ENCODE measurements at regions not wholly inside any gene's neighbourhood (a gene's known extent, or its start where the extent isn't known, plus 50 kb on each side); places are given as distances from the start of the nearest gene placed in this dataset.
A peak's percentile ranks its signal among the peaks of the same experiment; 100 is the strongest.

- no peak for DNase-seq
Observed at GRCh38 chr21:25329227-25329825, 278.0 kb downstream of the MRPL39 start.

- DNase-seq: no peak
Observed at GRCh38 chr21:25328736-25329135, 278.5 kb downstream of the MRPL39 start.

GRCh38 chr21:25326181-25326580 lies 281.1 kb downstream of the MRPL39 start:
- no peak for DNase-seq

- no peak for DNase-seq
Observed at GRCh38 chr21:25324666-25325065, 282.6 kb downstream of the MRPL39 start.

GRCh38 chr21:25323356-25323949 lies 283.8 kb downstream of the MRPL39 start:
- DNase-seq: no peak

GRCh38 chr21:25314247-25314646 lies 293.0 kb downstream of the MRPL39 start:
- DNase-seq: no peak

- DNase-seq: no peak
Observed at GRCh38 chr21:25313829-25314228, 293.5 kb downstream of the MRPL39 start.

GRCh38 chr21:25307489-25307888 lies 299.8 kb downstream of the MRPL39 start:
- no peak for DNase-seq

GRCh38 chr21:25304611-25305010 lies 302.7 kb downstream of the MRPL39 start:
- no peak for DNase-seq

- DNase-seq: no peak
Observed at GRCh38 chr21:25300632-25301031, 306.6 kb downstream of the MRPL39 start.

- DNase-seq: no peak
Observed at GRCh38 chr21:25298512-25299491, 308.5 kb downstream of the MRPL39 start.

GRCh38 chr21:25297117-25297516 lies 310.2 kb downstream of the MRPL39 start:
- DNase-seq: no peak

- no peak for DNase-seq
Observed at GRCh38 chr21:25296252-25296651, 311.0 kb downstream of the MRPL39 start.

GRCh38 chr21:25292396-25292795 lies 314.9 kb downstream of the MRPL39 start:
- DNase-seq: no peak

GRCh38 chr21:25283720-25284119 lies 323.6 kb downstream of the MRPL39 start:
- DNase-seq: peak; percentile 1

- DNase-seq: no peak
Observed at GRCh38 chr21:25281134-25281533, 326.1 kb downstream of the MRPL39 start.

- DNase-seq: no peak
Observed at GRCh38 chr21:25280061-25280460, 327.2 kb downstream of the MRPL39 start.

GRCh38 chr21:25273959-25274358 lies 333.3 kb downstream of the MRPL39 start:
- DNase-seq: no peak

GRCh38 chr21:25254491-25255174 lies 352.6 kb downstream of the MRPL39 start:
- DNase-seq: no peak

- DNase-seq: no peak
Observed at GRCh38 chr21:25246546-25246945, 360.7 kb downstream of the MRPL39 start.

GRCh38 chr21:25244735-25245134 lies 362.5 kb downstream of the MRPL39 start:
- DNase-seq: no peak

- DNase-seq: no peak
Observed at GRCh38 chr21:25243808-25244207, 363.5 kb downstream of the MRPL39 start.

All from renal pelvis (tissue), 1 donor.